GM12875 (cell line): ENCODE measurements at regions not wholly inside any gene's neighbourhood (a gene's known extent, or its start where the extent isn't known, plus 50 kb on each side); places are given as distances from the start of the nearest gene placed in this dataset.

ENCODE experiments used
- H3K4me3 ChIP-seq: one replicate; pipeline ENCODE4 v1.5.1; 2011; ENCODE audit warnings: low read depth, low read length, control low read depth
- TF ChIP-seq, protein P1 (sequence below): IDR thresholded peaks from 2 replicates; pipeline ENCODE4 v1.5.1; 2011; ENCODE audit warnings: low read depth, mild to moderate bottlenecking, control low read depth, inconsistent platforms, low read length, moderate library complexity, borderline replicate concordance; ENCODE audit not compliant: insufficient read depth

DNA sequence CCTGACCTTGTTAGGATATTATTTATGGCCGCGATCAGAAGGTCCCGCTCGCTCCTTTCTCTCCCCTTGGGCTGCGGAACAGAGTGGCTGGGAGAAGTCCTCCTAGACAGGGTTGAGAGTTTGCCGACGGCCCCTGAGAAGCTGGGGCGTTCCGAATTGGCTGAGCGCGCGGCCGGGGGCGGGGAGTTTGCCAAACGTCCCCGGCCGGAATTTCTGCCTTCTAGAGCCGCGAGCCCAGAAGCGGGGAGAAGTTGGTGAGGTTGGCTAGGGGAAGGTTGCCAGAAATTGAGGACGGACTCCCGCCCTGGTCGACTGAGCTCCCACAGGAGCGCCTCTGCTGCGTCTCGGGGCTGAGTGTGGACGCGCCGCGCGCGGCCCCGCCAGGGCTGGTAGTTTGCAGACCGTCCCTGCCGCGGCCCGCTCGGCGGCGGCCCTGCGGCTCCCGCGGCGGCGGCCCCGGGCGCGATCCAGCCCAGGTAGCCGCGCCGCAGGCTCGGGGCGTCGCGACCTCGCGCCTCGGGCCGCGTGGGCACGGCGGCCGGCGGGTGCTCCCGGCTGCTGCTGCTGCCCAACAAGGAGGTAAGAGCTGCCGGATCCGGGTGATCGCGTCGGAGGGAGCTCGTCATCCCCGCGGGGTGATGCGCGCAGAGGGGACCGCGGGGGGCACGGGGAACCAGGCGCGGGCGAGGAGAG lies 134.0 kb upstream of the MGAT5 start:
- H3K4me3 ChIP-seq = peak overlapping the region; percentile 81

DNA sequence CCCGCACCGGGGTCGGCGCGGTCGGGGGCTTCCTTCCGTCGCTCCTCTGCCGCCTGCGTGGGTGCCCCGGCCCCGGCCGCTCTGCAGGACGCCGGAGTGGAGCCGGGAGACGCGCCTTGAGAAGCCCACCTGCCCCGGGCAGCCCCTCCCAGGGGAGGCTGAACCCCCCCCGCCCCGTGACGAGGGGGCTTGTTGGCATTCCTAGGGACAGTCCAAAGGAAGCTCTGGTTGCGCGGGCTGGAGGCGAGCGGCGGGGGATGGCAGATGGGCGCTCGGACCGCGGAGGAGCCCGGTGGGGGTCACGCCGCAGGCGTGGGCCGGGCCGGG lies 133.5 kb upstream of the MGAT5 start:
- peak overlapping the region; percentile 81 for H3K4me3 ChIP-seq
- TF ChIP-seq, protein P1, sequence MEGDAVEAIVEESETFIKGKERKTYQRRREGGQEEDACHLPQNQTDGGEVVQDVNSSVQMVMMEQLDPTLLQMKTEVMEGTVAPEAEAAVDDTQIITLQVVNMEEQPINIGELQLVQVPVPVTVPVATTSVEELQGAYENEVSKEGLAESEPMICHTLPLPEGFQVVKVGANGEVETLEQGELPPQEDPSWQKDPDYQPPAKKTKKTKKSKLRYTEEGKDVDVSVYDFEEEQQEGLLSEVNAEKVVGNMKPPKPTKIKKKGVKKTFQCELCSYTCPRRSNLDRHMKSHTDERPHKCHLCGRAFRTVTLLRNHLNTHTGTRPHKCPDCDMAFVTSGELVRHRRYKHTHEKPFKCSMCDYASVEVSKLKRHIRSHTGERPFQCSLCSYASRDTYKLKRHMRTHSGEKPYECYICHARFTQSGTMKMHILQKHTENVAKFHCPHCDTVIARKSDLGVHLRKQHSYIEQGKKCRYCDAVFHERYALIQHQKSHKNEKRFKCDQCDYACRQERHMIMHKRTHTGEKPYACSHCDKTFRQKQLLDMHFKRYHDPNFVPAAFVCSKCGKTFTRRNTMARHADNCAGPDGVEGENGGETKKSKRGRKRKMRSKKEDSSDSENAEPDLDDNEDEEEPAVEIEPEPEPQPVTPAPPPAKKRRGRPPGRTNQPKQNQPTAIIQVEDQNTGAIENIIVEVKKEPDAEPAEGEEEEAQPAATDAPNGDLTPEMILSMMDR = no peak

More for the DNA sequence above, 134.0 kb upstream of the MGAT5 start:
- TF ChIP-seq, protein P1 = no peak

DNA sequence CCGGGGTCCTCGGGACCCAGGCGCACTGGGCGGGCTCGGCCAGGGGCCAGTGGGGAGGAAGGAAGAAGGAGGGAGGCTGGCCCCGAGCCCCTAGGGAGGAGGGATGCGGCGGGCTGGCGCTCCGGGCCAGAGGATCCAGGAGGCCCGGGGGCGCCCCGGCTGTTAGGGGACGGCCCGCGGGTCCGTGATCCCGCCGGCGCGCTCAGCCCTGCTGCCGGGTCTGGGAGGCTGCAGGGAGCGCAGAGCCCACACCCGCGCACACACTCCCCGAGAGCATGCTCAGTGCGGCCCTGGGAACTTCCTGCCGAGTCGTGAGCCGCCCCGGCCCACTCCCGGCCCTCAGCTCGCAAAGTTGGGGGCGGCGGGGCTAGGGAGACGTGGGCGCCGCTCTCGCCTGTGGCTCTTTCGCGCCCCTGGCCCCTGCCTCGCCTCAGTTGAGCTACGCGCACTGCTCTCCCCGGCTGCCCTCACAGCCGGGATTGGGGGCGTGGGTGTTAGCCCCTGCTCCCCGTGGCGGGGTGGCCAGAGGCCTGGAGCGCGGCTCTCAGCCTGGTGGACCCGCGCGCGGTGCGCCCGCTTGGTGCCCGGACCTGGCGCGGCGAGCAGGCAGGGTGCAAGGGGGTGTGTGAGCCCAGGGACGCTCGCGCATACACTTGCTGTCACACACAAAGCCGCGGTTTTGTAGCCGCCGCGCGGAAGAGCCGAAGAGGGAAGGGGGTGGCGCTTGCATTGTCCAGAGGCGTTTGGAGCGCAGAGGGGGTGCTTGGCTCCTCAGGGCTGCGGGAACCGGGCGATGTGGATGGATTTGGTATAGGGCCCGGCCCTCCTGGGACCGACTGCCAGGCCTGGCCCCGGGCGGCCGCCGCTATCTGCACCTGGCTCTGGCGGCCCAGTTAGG lies 132.9 kb upstream of the MGAT5 start:
- H3K4me3 ChIP-seq = peak overlapping the region; percentile 81

DNA sequence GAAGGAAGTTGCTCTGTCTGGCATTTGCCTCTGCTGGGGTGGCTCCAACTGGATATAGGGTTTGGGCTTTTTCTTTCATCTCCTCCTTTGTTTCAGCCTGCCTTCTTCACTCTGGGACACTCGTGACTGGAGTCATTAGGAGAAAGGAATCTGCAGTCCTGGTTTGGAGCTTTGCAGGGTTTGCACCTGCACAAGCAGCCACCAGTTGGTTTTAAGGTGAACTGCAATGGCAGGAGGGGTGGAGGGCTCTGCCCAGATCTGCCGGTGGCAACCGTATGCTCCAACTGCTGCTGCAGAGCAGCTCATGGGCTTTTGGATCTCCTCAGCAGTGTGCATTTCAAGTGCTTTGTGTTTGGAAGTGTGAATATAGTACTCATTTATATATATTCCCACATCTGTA lies 131.3 kb upstream of the MGAT5 start:
- no peak overlapping the region for H3K4me3 ChIP-seq
- TF ChIP-seq, protein P1 = 0 out of 2 replicates have a peak, but pooled peaks have one; percentile 25

More for the DNA sequence above, 132.9 kb upstream of the MGAT5 start:
- TF ChIP-seq, protein P1 = no peak

DNA sequence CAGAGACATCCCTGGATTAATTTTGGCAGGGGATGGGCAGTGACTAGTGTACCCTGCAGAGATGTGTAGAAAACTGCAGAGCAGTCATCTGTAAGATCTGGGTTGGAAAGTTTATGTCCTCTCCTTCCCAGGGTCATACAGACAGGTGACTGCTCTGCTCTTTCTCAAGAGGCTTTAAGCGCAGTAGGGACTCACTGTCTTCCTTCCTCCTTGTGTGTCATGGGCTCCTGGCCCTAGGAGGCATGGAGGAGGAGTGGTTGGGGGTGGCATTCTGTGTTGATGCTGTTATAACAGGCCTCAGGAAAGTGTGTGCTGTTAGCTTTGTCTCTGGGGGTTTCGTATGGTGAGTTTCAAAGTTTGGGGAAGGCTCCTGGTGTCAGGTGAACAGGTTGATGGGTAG lies 130.5 kb upstream of the MGAT5 start:
- TF ChIP-seq, protein P1 = no peak
- H3K4me3 ChIP-seq = no peak overlapping the region

DNA sequence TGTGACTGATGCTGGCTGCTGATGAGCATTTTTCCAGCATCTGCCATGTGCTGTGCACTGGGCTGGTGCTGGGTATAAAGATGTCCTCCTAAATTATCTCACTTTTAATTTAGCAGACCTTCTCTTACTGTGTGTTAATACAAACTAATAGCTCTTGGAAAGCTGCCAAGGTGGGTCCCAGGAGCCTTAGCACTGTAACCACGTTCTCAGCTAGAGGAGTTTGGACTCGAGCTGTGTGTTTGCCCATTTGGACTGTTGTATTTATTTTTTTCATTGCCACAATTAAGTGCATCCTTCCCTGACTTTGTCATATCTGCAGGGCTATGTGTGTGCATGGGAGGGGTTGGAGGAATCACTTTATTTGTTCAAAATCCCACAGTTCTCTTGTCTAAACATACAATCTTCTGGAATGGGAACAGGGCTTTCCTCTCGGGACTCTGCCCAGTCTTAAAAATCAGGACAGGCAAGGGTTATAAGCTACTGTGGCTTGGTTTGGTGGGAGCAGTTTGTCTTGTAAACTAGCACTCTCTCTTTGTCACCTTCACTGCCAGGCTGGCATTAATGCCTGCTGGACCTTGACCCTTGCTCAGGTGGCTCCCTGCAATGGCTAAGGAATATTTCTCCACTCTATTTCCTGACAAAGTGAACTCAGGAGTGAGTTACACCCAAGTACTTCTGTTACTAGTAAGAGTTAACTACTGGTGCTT lies 129.7 kb upstream of the MGAT5 start:
- no peak overlapping the region for H3K4me3 ChIP-seq
- TF ChIP-seq, protein P1 = no peak
